ENCODE measurements at regions not wholly inside any gene's neighbourhood (a gene's known extent, or its start where the extent isn't known, plus 50 kb on each side); places are given as distances from the start of the nearest gene placed in this dataset.

DNA sequence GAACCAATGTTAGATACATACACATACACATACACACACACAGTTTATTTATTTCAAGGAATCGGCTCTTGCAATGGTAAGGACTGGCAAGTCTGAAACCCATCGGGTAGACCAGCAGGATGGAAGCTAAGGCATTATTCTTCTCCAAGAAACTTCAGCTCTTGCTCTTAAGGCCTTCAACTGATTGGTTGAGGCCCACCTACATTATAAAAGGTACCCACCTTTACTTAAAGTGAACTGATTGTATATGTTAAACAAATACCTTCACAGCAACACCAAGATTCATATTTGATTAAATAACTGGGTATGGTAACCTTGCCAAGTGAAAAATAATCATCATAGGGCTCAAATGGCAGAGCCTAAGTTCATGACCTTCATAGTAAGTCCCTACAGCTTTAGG, 695.5 kb downstream of the BCL11B start:
- H3K36me3 ChIP-seq (replicated peaks; ENCODE audit: insufficient read depth, low read depth) = no peaks in the 10 kb centered on the region
- no peak for TF ChIP-seq EZH2 (IDR thresholded peaks at IDR 0.05; ENCODE audit: borderline replicate concordance)
- TF ChIP-seq, protein P1, sequence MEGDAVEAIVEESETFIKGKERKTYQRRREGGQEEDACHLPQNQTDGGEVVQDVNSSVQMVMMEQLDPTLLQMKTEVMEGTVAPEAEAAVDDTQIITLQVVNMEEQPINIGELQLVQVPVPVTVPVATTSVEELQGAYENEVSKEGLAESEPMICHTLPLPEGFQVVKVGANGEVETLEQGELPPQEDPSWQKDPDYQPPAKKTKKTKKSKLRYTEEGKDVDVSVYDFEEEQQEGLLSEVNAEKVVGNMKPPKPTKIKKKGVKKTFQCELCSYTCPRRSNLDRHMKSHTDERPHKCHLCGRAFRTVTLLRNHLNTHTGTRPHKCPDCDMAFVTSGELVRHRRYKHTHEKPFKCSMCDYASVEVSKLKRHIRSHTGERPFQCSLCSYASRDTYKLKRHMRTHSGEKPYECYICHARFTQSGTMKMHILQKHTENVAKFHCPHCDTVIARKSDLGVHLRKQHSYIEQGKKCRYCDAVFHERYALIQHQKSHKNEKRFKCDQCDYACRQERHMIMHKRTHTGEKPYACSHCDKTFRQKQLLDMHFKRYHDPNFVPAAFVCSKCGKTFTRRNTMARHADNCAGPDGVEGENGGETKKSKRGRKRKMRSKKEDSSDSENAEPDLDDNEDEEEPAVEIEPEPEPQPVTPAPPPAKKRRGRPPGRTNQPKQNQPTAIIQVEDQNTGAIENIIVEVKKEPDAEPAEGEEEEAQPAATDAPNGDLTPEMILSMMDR (IDR thresholded peaks at IDR 0.05; ENCODE audit: poor library complexity) = no peak
- no peak for TF ChIP-seq EZH2phosphoT487 (IDR thresholded peaks at IDR 0.05; ENCODE audit: low read depth, severe bottlenecking, unreplicated experiment)
- WGBS (ENCODE audit: low lambda C conversion rate, missing lambda C conversion rate) = 91% methylated on average over 2 of the region's 2 CpGs

DNA sequence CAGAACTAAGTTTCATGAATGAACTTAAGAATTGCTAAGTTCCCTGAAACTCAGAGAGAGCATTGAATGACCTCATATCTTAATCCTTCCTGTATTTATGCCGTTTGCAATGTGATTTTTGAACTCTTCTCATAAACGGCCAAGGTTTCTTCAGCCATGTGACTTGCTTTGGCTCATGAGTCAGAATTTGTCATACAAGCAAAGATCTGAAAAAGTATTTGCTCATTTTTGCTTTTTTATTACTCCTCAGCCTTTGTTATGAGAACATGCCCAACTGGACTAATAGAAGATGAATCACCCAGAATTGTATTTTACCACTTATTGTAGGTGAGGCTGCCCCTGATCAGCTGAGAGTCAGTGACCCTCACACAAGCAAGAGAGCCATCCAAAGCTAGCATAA, 693.8 kb downstream of the BCL11B start:
- Histone ChIP-seq H3K9me2 (replicated peaks; ENCODE audit: insufficient read depth) (no peaks in the 10 kb centered on the region), H4K20me1 (ENCODE audit: insufficient read depth, poor library complexity, severe bottlenecking) (no peaks in the 10 kb centered on the region), H3K79me2 (no peaks in the 10 kb centered on the region), H3K27me3 (no peaks in the 10 kb centered on the region), H3K36me3 (replicated peaks; ENCODE audit: insufficient read depth, low read depth) (no peaks in the 10 kb centered on the region), H2AFZ (no peak overlapping the region), H3K4me1 (ENCODE audit: insufficient read depth) (no peaks in the 10 kb centered on the region), H3K27ac (peak overlapping the region; percentile 57), H3K4me2 (no peak overlapping the region), H3K9me3 (ENCODE audit: low read depth) (no peaks in the 10 kb centered on the region), H3K4me3 (no peak overlapping the region)
- DNase-seq (ENCODE audit: low spot score) = peak; percentile 28
- WGBS (ENCODE audit: low lambda C conversion rate, missing lambda C conversion rate) = 45% methylated on average over 2 of the region's 2 CpGs
- TF ChIP-seq EZH2phosphoT487 (IDR thresholded peaks at IDR 0.05; ENCODE audit: low read depth, severe bottlenecking, unreplicated experiment) = no peak
- no peak for TF ChIP-seq EZH2 (IDR thresholded peaks at IDR 0.05; ENCODE audit: borderline replicate concordance)
- TF ChIP-seq, protein P1 (IDR thresholded peaks at IDR 0.05; ENCODE audit: poor library complexity) = no peak

More for the DNA sequence above, 695.5 kb downstream of the BCL11B start:
- H4K20me1 ChIP-seq (ENCODE audit: insufficient read depth, poor library complexity, severe bottlenecking) = no peaks in the 10 kb centered on the region
- DNase-seq (ENCODE audit: low spot score) = no peak
- no peaks in the 10 kb centered on the region for H3K27me3 ChIP-seq
- H3K4me1 ChIP-seq (ENCODE audit: insufficient read depth) = no peaks in the 10 kb centered on the region
- H3K79me2 ChIP-seq = no peaks in the 10 kb centered on the region
- no peaks in the 10 kb centered on the region for H3K9me2 ChIP-seq (replicated peaks; ENCODE audit: insufficient read depth)
- no peaks in the 10 kb centered on the region for H3K9me3 ChIP-seq (ENCODE audit: low read depth)
- H3K27ac ChIP-seq = no peak overlapping the region
- no peak overlapping the region for H3K4me3 ChIP-seq
- H2AFZ ChIP-seq = no peak overlapping the region
- no peak overlapping the region for H3K4me2 ChIP-seq

DNA sequence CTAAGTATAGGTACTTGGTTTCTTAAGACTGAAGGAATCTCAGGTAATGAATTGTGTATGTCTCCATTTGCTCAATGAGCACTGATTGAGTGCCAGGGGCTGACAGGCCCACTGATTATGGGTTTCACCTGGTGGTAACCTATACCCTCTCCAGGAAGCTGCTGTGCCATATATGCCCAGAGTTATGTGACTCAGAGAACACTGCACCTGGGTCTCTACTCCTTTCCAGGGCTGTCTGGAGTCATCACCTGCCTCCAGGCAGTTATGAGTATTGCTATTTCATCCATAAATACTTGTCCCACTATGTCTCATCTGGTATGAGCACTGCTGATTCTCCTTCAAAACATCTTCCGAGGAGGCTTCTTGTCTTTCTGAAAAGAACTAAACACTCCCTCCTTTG, 692.9 kb downstream of the BCL11B start:
- TF ChIP-seq EZH2phosphoT487 (IDR thresholded peaks at IDR 0.05; ENCODE audit: low read depth, severe bottlenecking, unreplicated experiment) = no peak
- no peak for TF ChIP-seq EZH2 (IDR thresholded peaks at IDR 0.05; ENCODE audit: borderline replicate concordance)
- TF ChIP-seq, protein P1 (IDR thresholded peaks at IDR 0.05; ENCODE audit: poor library complexity) = no peak
- no peak for DNase-seq (ENCODE audit: low spot score)
- no peaks in the 10 kb centered on the region for H4K20me1 ChIP-seq (ENCODE audit: insufficient read depth, poor library complexity, severe bottlenecking)
- H3K36me3 ChIP-seq (replicated peaks; ENCODE audit: insufficient read depth, low read depth) = no peaks in the 10 kb centered on the region
- no peak overlapping the region for H2AFZ ChIP-seq
- H3K27ac ChIP-seq = no peak overlapping the region
- no peaks in the 10 kb centered on the region for H3K79me2 ChIP-seq
- H3K4me2 ChIP-seq = no peak overlapping the region
- H3K4me3 ChIP-seq = no peak overlapping the region
- H3K27me3 ChIP-seq = no peaks in the 10 kb centered on the region
- no peaks in the 10 kb centered on the region for H3K9me3 ChIP-seq (ENCODE audit: low read depth)
- WGBS (ENCODE audit: low lambda C conversion rate, missing lambda C conversion rate) = 86% methylated on average over 1 of the region's 1 CpG
- H3K4me1 ChIP-seq (ENCODE audit: insufficient read depth) = no peaks in the 10 kb centered on the region
- no peaks in the 10 kb centered on the region for H3K9me2 ChIP-seq (replicated peaks; ENCODE audit: insufficient read depth)
